Neuron (in vitro differentiated cells): ENCODE measurements at regions not wholly inside any gene's neighbourhood (a gene's known extent, or its start where the extent isn't known, plus 50 kb on each side); places are given as distances from the start of the nearest gene placed in this dataset.

Experiments
- H2AFZ ChIP-seq: one replicate; pipeline ENCODE4 v1.6.1; 2013; ENCODE audit warnings: low read depth, mild to moderate bottlenecking, inconsistent platforms, low read length, moderate library complexity
- H3K27me3 ChIP-seq: one replicate; pipeline ENCODE4 v1.6.1; 2013; ENCODE audit warnings: low read length; ENCODE audit not compliant: insufficient read depth
- H3K36me3 ChIP-seq: one replicate; pipeline ENCODE4 v1.6.1; 2013; ENCODE audit warnings: low read length; ENCODE audit not compliant: insufficient read depth
- H3K4me1 ChIP-seq: one replicate; pipeline ENCODE4 v1.6.1; 2013; ENCODE audit warnings: low read length; ENCODE audit not compliant: insufficient read depth
- H3K4me3 ChIP-seq: 2 replicates; pipeline ENCODE4 v1.5.1; 2013; ENCODE audit warnings: mild to moderate bottlenecking, low read length, moderate library complexity
- H3K9me3 ChIP-seq: one replicate; pipeline ENCODE4 v1.6.1; 2013; ENCODE audit warnings: low read length

- H3K27me3 ChIP-seq: no peaks in the 10 kb centered on the region
- no peaks in the 10 kb centered on the region for H3K9me3 ChIP-seq
- H3K36me3 ChIP-seq: no peaks in the 10 kb centered on the region
- H2AFZ ChIP-seq: no peak overlapping the region
- H3K4me3 ChIP-seq: no peak overlapping the region
- no peaks in the 10 kb centered on the region for H3K4me1 ChIP-seq
Measured at GRCh38 chr2:144686518-144687215, 166.7 kb upstream of the ZEB2 start.

GRCh38 chr2:144683966-144684365 is 164.0 kb upstream of the ZEB2 start:
- H3K4me1 ChIP-seq: no peaks in the 10 kb centered on the region
- H2AFZ ChIP-seq: no peak overlapping the region
- no peaks in the 10 kb centered on the region for H3K9me3 ChIP-seq
- H3K27me3 ChIP-seq: no peaks in the 10 kb centered on the region
- no peaks in the 10 kb centered on the region for H3K36me3 ChIP-seq
- no peak overlapping the region for H3K4me3 ChIP-seq

GRCh38 chr2:144683107-144683753 is 163.3 kb upstream of the ZEB2 start:
- H3K4me3 ChIP-seq: no peak overlapping the region
- no peaks in the 10 kb centered on the region for H3K4me1 ChIP-seq
- no peaks in the 10 kb centered on the region for H3K27me3 ChIP-seq
- H3K9me3 ChIP-seq: no peaks in the 10 kb centered on the region
- no peaks in the 10 kb centered on the region for H3K36me3 ChIP-seq
- H2AFZ ChIP-seq: no peak overlapping the region

GRCh38 chr2:144682248-144682647 is 162.3 kb upstream of the ZEB2 start:
- Histone ChIP-seq H3K27me3 (no peaks in the 10 kb centered on the region), H3K36me3 (no peaks in the 10 kb centered on the region), H3K4me3 (no peak overlapping the region), H2AFZ (no peak overlapping the region), H3K4me1 (no peaks in the 10 kb centered on the region), H3K9me3 (no peaks in the 10 kb centered on the region)

- Histone ChIP-seq H3K9me3 (no peaks in the 10 kb centered on the region), H2AFZ (no peak overlapping the region), H3K27me3 (no peaks in the 10 kb centered on the region), H3K36me3 (no peaks in the 10 kb centered on the region), H3K4me1 (no peaks in the 10 kb centered on the region), H3K4me3 (no peak overlapping the region)
Measured at GRCh38 chr2:144681389-144681788, 161.5 kb upstream of the ZEB2 start.

- H3K4me3 ChIP-seq: no peak overlapping the region
- no peak overlapping the region for H2AFZ ChIP-seq
- no peaks in the 10 kb centered on the region for H3K27me3 ChIP-seq
- no peaks in the 10 kb centered on the region for H3K4me1 ChIP-seq
- H3K9me3 ChIP-seq: no peaks in the 10 kb centered on the region
- H3K36me3 ChIP-seq: no peaks in the 10 kb centered on the region
Measured at GRCh38 chr2:144679942-144680341, 160.0 kb upstream of the ZEB2 start.

- H2AFZ ChIP-seq: no peak overlapping the region
- H3K4me3 ChIP-seq: no peak overlapping the region
- no peaks in the 10 kb centered on the region for H3K4me1 ChIP-seq
- H3K27me3 ChIP-seq: no peaks in the 10 kb centered on the region
- no peaks in the 10 kb centered on the region for H3K9me3 ChIP-seq
- H3K36me3 ChIP-seq: no peaks in the 10 kb centered on the region
Measured at GRCh38 chr2:144678736-144679135, 158.8 kb upstream of the ZEB2 start.

- H3K27me3 ChIP-seq: no peaks in the 10 kb centered on the region
- no peak overlapping the region for H2AFZ ChIP-seq
- H3K4me1 ChIP-seq: no peaks in the 10 kb centered on the region
- no peaks in the 10 kb centered on the region for H3K36me3 ChIP-seq
- H3K4me3 ChIP-seq: no peak overlapping the region
- no peaks in the 10 kb centered on the region for H3K9me3 ChIP-seq
Measured at GRCh38 chr2:144675731-144676130, 155.8 kb upstream of the ZEB2 start.

GRCh38 chr2:144675331-144675730 is 155.4 kb upstream of the ZEB2 start:
- no peaks in the 10 kb centered on the region for H3K36me3 ChIP-seq
- H3K9me3 ChIP-seq: no peaks in the 10 kb centered on the region
- no peak overlapping the region for H2AFZ ChIP-seq
- no peaks in the 10 kb centered on the region for H3K4me1 ChIP-seq
- no peaks in the 10 kb centered on the region for H3K27me3 ChIP-seq
- H3K4me3 ChIP-seq: no peak overlapping the region

GRCh38 chr2:144674071-144674470 is 154.2 kb upstream of the ZEB2 start:
- H2AFZ ChIP-seq: no peak overlapping the region
- H3K4me1 ChIP-seq: no peaks in the 10 kb centered on the region
- H3K27me3 ChIP-seq: no peaks in the 10 kb centered on the region
- no peak overlapping the region for H3K4me3 ChIP-seq
- H3K9me3 ChIP-seq: no peaks in the 10 kb centered on the region
- no peaks in the 10 kb centered on the region for H3K36me3 ChIP-seq

GRCh38 chr2:144673456-144673855 is 153.5 kb upstream of the ZEB2 start:
- Histone ChIP-seq H2AFZ (no peak overlapping the region), H3K36me3 (no peaks in the 10 kb centered on the region), H3K27me3 (no peaks in the 10 kb centered on the region), H3K4me3 (no peak overlapping the region), H3K9me3 (no peaks in the 10 kb centered on the region), H3K4me1 (no peaks in the 10 kb centered on the region)

- Histone ChIP-seq H3K36me3 (no peaks in the 10 kb centered on the region), H3K4me1 (no peaks in the 10 kb centered on the region), H3K9me3 (no peaks in the 10 kb centered on the region), H3K27me3 (no peaks in the 10 kb centered on the region), H3K4me3 (no peak overlapping the region), H2AFZ (no peak overlapping the region)
Measured at GRCh38 chr2:144671695-144672455, 152.0 kb upstream of the ZEB2 start.

- Histone ChIP-seq H3K27me3 (no peaks in the 10 kb centered on the region), H3K4me3 (no peak overlapping the region), H3K9me3 (no peaks in the 10 kb centered on the region), H3K4me1 (no peaks in the 10 kb centered on the region), H2AFZ (no peak overlapping the region), H3K36me3 (no peaks in the 10 kb centered on the region)
Measured at GRCh38 chr2:144670738-144671137, 150.8 kb upstream of the ZEB2 start.
